ENCODE measurements at regions not wholly inside any gene's neighbourhood (a gene's known extent, or its start where the extent isn't known, plus 50 kb on each side); places are given as distances from the start of the nearest gene placed in this dataset.
"Not testable (repeated sequence)": the region's sequence is repeated elsewhere in the genome, so short reads cannot be mapped to it uniquely, and the experiment has no call there.

GRCh38 chr14:43697003-43697402, 810.1 kb downstream of the FSCB start:
- no peak for DNase-seq

- DNase-seq: no peak
Observed at GRCh38 chr14:43692706-43693105, 814.4 kb downstream of the FSCB start.

DNA sequence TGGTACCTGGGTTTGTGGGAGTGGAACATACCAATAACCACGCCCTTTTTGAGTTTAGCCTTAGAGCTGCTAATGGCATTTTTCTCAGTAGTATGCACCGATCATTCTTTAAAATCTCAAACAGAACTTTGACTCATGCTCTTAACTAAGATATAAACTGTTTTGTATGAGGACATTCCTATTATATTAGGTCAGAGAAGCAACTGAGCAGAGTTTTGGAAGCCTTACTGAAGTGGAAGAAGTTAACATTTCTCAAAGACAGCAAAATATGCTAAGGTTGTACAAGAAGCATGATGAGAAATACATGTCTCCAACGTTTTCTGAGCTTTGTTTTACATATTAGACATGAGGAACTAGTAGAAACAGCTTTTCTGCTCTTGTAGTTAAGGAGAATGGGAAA, 819.2 kb downstream of the FSCB start:
- DNase-seq: no peak

DNA sequence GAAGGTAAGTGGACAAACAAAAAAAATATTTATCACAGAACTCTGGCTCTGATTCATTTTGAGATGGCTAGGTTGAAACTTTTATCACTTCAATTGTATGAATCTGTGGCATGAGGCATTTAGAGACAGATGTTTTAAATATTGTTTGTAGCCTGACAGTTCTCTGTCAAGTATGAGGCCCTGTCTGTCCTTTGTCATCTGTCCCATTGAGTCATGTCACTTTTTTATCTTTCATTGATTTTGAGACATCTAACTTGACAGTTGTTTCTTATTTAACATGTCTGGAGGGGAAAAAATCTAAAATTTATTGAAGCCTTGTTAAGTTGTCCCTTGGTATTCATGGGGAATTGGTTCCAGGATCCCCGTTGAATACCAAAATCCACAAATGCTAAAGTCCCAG, 829.5 kb downstream of the FSCB start:
- DNase-seq: no peak

GRCh38 chr14:43674273-43674672, 832.8 kb downstream of the FSCB start:
- DNase-seq: no peak

GRCh38 chr14:43671716-43672485, 835.2 kb downstream of the FSCB start:
- DNase-seq: no peak

DNA sequence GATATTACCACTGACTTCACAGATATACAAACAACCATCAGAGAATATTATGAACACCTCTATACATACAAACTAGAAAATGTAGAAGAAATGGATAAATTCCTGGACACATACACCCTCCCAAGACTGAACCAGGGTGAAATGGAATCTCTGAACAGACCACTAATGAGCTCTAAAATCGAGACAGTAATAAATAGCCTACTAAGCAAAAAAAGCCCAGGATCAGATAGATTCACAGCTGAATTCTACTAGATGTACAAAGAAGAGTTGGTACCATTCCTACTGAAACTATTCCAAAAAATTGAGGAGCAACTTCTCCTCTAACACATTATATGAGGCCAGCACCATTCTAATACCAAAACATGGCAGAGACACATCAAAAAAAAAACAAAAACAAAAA, 837.7 kb downstream of the FSCB start:
- DNase-seq: no peak

DNA sequence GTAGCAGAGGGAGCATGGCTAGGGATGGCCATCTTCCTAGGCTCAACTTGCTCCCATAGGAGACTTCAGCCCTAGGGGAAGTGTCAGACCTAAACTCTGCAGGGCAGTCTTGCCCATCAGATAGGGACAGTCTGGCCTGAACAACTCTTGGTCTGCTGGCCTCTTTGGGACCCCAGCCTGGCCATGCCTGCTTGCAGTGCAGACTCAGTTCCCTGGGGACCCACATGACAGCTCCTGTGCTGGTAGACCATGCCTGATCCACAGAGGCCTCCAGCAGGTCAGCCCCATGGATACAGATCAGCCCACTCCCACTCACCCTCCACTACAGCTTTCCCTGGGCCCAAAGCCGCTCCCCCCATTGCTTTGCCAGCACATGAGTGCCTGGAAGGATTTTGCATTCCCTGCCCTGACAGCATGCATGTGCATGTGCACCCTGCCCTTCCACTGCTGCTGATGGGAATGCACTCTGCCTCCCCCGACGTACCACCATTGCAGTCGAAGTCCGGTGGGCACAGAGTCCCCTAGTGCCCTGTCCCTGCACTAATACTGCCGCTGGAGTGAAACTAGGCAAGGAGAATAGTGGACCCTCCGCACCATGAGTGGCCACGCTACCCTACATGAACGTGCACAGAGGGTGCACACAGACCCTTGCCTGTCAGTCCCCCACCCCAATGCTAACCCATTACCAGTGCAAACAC, 841.4 kb downstream of the FSCB start:
- no peak for DNase-seq

DNA sequence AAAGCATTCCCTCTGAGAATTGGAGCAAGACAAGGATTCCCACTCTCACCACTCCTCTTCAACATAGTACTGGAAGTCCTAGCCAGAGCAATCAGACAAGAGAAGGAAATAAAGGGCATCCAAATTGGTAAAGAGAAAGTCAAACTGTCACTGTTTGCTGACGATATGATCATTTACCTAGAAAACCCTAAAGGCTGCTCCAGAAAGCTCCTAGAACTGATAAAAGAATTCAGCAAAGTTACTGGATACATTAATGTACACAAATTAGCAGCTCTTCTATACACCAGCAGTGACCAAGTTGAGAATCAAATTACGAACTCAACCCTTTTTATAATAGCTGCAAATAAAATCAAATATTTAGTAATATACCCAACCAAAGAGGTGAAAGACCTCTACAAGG, 851.9 kb downstream of the FSCB start:
- not testable (repeated sequence) for DNase-seq

- no peak for DNase-seq
Observed at GRCh38 chr14:43651896-43652295, 855.2 kb downstream of the FSCB start.

DNA sequence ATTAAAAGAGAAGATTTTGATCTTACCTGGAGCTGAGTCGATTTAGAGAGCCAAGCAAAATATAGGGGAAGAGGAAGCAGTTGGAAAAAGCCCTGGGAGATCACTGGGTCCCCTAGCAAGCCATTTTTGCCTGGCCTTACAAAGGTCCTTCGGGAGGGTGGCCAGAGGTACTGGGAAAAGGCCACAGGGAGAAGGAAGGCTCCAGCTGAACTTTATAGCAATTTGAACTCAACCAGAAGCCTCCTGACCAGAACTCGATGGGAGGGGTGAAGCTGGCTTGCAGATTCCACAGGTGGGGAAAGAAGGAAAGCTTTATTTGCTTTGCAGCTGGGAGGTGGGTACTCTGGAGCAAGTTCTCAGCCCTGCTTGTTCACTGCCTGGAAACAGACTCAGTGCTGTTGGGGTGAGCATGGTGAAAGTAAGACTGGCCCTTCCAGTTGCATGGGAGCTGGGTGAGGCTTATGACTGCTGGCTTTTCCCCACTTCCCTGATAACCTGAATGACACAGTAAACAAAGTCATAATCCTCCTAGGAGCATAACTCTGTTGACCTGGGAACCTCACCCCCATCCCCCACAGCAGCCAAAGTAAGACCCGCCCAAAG, 855.8 kb downstream of the FSCB start:
- DNase-seq: no peak

DNA sequence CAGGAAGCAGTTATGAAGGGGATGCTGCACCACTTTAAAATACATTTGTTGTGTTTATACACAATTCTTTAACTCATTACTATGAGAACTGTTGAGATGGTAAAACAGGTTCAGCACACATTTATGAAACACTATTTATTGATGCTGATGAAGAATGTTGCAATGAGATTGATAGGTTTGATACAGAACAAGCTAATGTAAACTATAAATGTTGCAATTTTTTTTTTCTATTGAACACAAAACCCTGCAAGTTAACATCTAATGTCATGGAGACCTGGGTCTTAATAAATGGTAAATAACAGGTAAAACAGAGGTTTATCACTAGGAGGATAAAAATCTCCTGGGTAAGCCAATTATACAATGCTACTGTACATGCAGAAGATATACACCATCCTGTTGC, 857.6 kb downstream of the FSCB start:
- DNase-seq: no peak

DNA sequence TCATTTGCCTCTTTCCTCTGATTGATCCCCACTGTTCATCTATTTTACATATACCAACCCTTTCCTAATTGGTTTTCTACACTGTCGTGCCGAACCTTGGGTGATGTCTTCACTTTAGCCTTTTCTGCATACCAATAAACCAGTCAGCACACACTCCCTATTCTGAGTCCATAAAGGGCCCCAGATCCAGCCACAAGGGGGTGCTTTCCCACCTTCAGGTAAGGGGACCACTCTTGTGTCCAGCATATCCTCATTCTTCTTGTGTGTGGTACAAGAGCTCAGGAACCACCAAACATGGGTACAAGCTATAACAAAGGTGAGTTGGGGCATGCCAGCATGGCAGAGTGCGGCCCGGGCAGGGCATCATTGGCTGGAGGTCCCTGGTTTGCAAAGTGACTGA, 859.8 kb downstream of the FSCB start:
- DNase-seq: no peak

- no peak for DNase-seq
Observed at GRCh38 chr14:43640718-43641267, 866.3 kb downstream of the FSCB start.

GRCh38 chr14:43625294-43625693, 881.8 kb downstream of the FSCB start:
- no peak for DNase-seq

DNA sequence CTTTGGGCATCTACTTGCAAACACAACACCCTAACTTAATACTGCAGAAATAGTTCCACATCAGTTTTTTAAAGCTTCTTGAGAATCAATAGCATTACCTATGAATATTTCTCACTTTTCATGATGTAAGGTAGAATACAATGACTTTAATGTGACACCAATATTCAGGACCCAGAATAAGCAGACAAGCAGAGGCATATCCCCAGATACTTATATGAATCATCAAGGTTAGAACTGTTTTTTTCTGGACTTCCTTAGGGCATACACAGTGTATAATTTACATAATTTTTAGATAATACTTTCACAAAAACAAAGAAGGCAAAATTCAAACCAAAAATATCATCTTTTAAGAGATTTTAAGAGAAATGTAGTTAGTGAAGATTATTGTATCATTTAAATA, 885.8 kb downstream of the FSCB start:
- no peak for DNase-seq

DNA sequence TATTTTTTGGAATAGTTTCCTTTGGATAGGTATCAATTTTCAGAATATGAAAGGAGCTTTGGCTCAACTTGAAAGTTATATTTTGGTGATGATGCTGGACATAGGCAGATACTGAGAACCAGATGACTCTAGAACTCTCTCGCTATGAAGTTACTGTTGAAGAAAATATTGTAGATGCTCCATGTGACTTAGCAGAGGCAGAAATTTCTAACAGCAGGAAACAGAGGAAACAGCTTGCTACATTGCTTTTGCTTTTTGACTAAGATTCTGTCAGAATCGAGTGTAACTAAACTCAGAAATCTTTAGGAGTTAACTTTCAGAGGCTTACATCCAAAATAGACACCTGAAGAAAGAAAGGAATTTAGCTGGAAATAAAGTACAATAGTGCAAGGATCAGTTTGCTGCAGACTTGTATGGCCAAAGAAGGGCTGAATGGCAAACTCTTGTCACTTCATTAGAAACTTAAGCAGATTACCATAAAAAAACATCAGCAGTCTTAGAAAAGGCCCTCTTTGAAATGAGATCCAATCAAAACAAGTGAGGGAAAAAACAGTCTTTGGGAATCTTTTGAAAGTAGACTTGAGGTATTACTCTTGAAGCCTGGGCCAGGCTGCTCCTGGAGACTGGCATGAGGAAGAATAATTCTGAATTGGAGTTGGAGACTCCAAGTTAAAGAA, 911.8 kb downstream of the FSCB start:
- DNase-seq: no peak

- no peak for DNase-seq
Observed at GRCh38 chr14:43591776-43592175, 915.3 kb downstream of the FSCB start.

GRCh38 chr14:43587183-43587582, 919.9 kb downstream of the FSCB start:
- DNase-seq: no peak

- DNase-seq: no peak
Observed at GRCh38 chr14:43579671-43580070, 927.4 kb downstream of the FSCB start.

DNA sequence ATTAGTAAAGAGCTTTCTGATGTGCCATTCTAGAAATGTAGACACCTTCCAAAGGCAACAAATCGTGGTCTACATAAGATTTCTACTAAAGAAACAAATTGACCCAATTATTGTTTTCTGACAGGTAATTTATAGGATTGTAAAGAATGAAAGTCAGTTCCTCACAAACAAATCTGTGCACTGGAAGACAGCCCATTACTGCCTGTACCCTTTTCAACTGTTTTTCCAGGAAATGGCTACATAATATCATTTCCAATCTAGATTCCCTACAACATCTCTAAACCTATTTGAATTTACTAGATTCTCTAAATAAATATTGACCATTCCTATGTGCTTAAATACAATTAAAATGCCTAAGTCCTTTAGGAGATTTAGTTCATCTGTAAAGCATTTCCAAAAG, 939.1 kb downstream of the FSCB start:
- no peak for DNase-seq

- DNase-seq: no peak
Observed at GRCh38 chr14:43548368-43548767, 958.7 kb downstream of the FSCB start.
